OCI-LY7 (cell line): ENCODE measurements at regions not wholly inside any gene's neighbourhood (a gene's known extent, or its start where the extent isn't known, plus 50 kb on each side); places are given as distances from the start of the nearest gene placed in this dataset.

Experiments used
- BruUV-seq: library from RNA; stranded (reverse); fragments of 400-500 nt; replicated peaks from 2 replicates; lab custom pipeline; 2021; lab: Mats Ljungman, UMichigan
- CTCF ChIA-PET: fragments of 300-600 bp; sonication (Branson Sonifier 250); formaldehyde crosslinking; loops from one replicate; lab custom pipeline; 2022; ENCODE audit warnings: antibody characterized with exemption; ENCODE audit not compliant: unreplicated experiment; lab: Charles Lee
- POLR2A ChIA-PET: fragments of 300-600 bp; sonication (Branson Sonifier 250); formaldehyde crosslinking; loops from one replicate; lab custom pipeline; 2022; ENCODE audit warnings: antibody characterized with exemption; lab: Charles Lee
- DNase-seq: peaks from one replicate; pipeline ENCODE4 v3.0.0-alpha.2; 2015; ENCODE audit warnings: low spot score
- H2AFZ ChIP-seq: fragments of 200-600 bp; sonication (generic), shearing (Covaris generic); 2 replicates; pipeline ENCODE4 v1.6.1; 2014; ENCODE audit warnings: mild to moderate bottlenecking, antibody characterized with exemption, low read length, moderate library complexity
- H3K27ac ChIP-seq: fragments of 200-600 bp; sonication (generic); 2 replicates; pipeline ENCODE4 v1.5.1; 2014; ENCODE audit warnings: mixed run types, low read depth, mild to moderate bottlenecking, moderate library complexity, low read length, inconsistent platforms; ENCODE audit not compliant: poor library complexity, severe bottlenecking
- H3K36me3 ChIP-seq: fragments of 200-600 bp; sonication (generic); 2 replicates; pipeline ENCODE4 v1.6.1; 2014; ENCODE audit warnings: mild to moderate bottlenecking, antibody characterized with exemption, low read length, moderate library complexity, mixed read lengths; ENCODE audit not compliant: insufficient read depth
- H3K4me1 ChIP-seq: fragments of 200-600 bp; sonication (generic); 2 replicates; pipeline ENCODE4 v1.5.1; 2014; ENCODE audit warnings: mild to moderate bottlenecking, low read length; ENCODE audit not compliant: insufficient read depth, poor library complexity, severe bottlenecking
- H3K4me2 ChIP-seq: fragments of 200-600 bp; sonication (generic); 2 replicates; pipeline ENCODE4 v1.6.1; 2014; ENCODE audit warnings: mild to moderate bottlenecking, low read length
- H3K4me3 ChIP-seq: fragments of 200-600 bp; sonication (generic); 2 replicates; pipeline ENCODE4 v1.5.1; 2014; ENCODE audit warnings: mild to moderate bottlenecking, low read depth, low read length; ENCODE audit not compliant: poor library complexity, severe bottlenecking
- H3K79me2 ChIP-seq: fragments of 200-600 bp; sonication (generic); 2 replicates; pipeline ENCODE4 v1.6.1; 2016; ENCODE audit warnings: low read depth, mild to moderate bottlenecking, low read length, moderate library complexity, mixed read lengths; ENCODE audit not compliant: insufficient read depth
- H3K9me2 ChIP-seq: fragments of 200-600 bp; sonication (generic); 2 replicates; pipeline ENCODE4 v1.6.1; 2016; ENCODE audit warnings: mild to moderate bottlenecking, low read length, mixed read lengths; ENCODE audit not compliant: insufficient read depth
- H3K9me3 ChIP-seq: fragments of 200-600 bp; sonication (generic); 2 replicates; pipeline ENCODE4 v1.6.1; 2014; ENCODE audit warnings: mild to moderate bottlenecking, mixed run types, low read length, mixed read lengths
- H4K20me1 ChIP-seq: fragments of 200-600 bp; sonication (generic); 2 replicates; pipeline ENCODE4 v1.6.1; 2014; ENCODE audit warnings: mild to moderate bottlenecking, antibody characterized with exemption, low read length, moderate library complexity, mixed read lengths; ENCODE audit not compliant: insufficient read depth
- CTCF ChIP-seq: fragments of 200-600 bp; sonication (generic); conservative IDR thresholded peaks from 2 replicates; pipeline ENCODE4 v1.5.1; 2014; ENCODE audit warnings: mild to moderate bottlenecking, antibody characterized with exemption, low read length, moderate library complexity, mixed read lengths
- EZH2phosphoT487 ChIP-seq: fragments of 200-600 bp; sonication (generic); IDR thresholded peaks from 2 replicates; pipeline ENCODE4 v1.6.1; 2018; ENCODE audit warnings: low read depth, borderline replicate concordance, mild to moderate bottlenecking, mixed run types, antibody characterized with exemption, low read length, moderate library complexity, mixed read lengths
- intact Hi-C: fragments of 100-400 bp; cut with micrococcal nuclease; formaldehyde crosslinking; loops from one replicate; pipeline ENCODE4 v1.10.0; 2022; ENCODE audit not compliant: unreplicated experiment

GRCh38 chr11:19537803-19538453 lies 174.7 kb upstream of the NAV2 start:
- BruUV-seq, result no TSS peak
- TF ChIP-seq CTCF (no peak), EZH2phosphoT487 (no peak)

GRCh38 chr11:19536131-19536530 lies 176.5 kb upstream of the NAV2 start:
- ChIA-PET CTCF (no interaction called here), POLR2A (no interaction called here)
- H3K9me3 ChIP-seq, result no peaks in the 10 kb centered on the region
- BruUV-seq, result no TSS peak
- H3K36me3 ChIP-seq, result no peaks in the 10 kb centered on the region
- no peaks in the 10 kb centered on the region for H3K4me1 ChIP-seq
- intact Hi-C loops, result no loop called here
- H2AFZ ChIP-seq, result no peak overlapping the region
- H3K4me3 ChIP-seq, result no peak overlapping the region
- TF ChIP-seq EZH2phosphoT487 (no peak), CTCF (no peak)
- no peak for DNase-seq
- no peaks in the 10 kb centered on the region for H4K20me1 ChIP-seq
- no peak overlapping the region for H3K27ac ChIP-seq
- H3K9me2 ChIP-seq, result no peaks in the 10 kb centered on the region
- H3K4me2 ChIP-seq, result no peak overlapping the region
- H3K79me2 ChIP-seq, result no peaks in the 10 kb centered on the region

More at GRCh38 chr11:19537803-19538453, 174.7 kb upstream of the NAV2 start:
- Histone ChIP-seq H3K4me3 (no peak overlapping the region), H3K36me3 (no peaks in the 10 kb centered on the region), H3K9me2 (no peaks in the 10 kb centered on the region), H3K9me3 (no peaks in the 10 kb centered on the region), H3K27ac (no peak overlapping the region), H3K4me2 (no peak overlapping the region), H2AFZ (no peak overlapping the region), H3K79me2 (no peaks in the 10 kb centered on the region), H4K20me1 (no peaks in the 10 kb centered on the region), H3K4me1 (no peaks in the 10 kb centered on the region)
- CTCF ChIA-PET, result no interaction called here
- no peak for DNase-seq
- POLR2A ChIA-PET, result interaction anchor here (0.6 kb wide), 1 partner anchor 115 kb away, joined by 4 read pairs; no protein-coding TSS in a partner anchor
- intact Hi-C loops, result no loop called here

GRCh38 chr11:19530505-19530904 lies 182.1 kb upstream of the NAV2 start:
- no peak for DNase-seq
- Histone ChIP-seq H3K79me2 (no peaks in the 10 kb centered on the region), H3K9me3 (no peaks in the 10 kb centered on the region), H3K36me3 (no peaks in the 10 kb centered on the region), H3K9me2 (no peaks in the 10 kb centered on the region), H4K20me1 (no peaks in the 10 kb centered on the region), H3K4me1 (no peaks in the 10 kb centered on the region), H3K4me2 (no peak overlapping the region), H3K4me3 (no peak overlapping the region), H3K27ac (no peak overlapping the region), H2AFZ (no peak overlapping the region)
- POLR2A ChIA-PET, result no interaction called here
- no peak for TF ChIP-seq EZH2phosphoT487
- TF ChIP-seq CTCF, result no peak
- no TSS peak for BruUV-seq
- intact Hi-C loops, result no loop called here
- CTCF ChIA-PET, result interaction anchor here (0.5 kb wide), 1 partner anchor 101 kb away, joined by 3 read pairs; no protein-coding TSS in a partner anchor
